Tibial artery (tissue), 4 donors: ENCODE measurements at regions not wholly inside any gene's neighbourhood (a gene's known extent, or its start where the extent isn't known, plus 50 kb on each side); places are given as distances from the start of the nearest gene placed in this dataset.
"Not testable (repeated sequence)": the region's sequence is repeated elsewhere in the genome, so short reads cannot be mapped to it uniquely, and the experiment has no call there.

ENCODE experiments used
- DNase-seq, 2 donors: peaks; one replicate each; pipeline ENCODE4 v3.0.0-alpha.2; 2019
- H3K27ac ChIP-seq, 2 donors: fragments of 200-600 bp; sonication (generic) in 1 of 2; 1 replicate in 1 of 2; 2 replicates in 1 of 2; pipeline ENCODE4 v1.5.1; 2018 to 2019; ENCODE audit warnings: mild to moderate bottlenecking in 1 of 2
- H3K27me3 ChIP-seq, 2 donors: fragments of 200-600 bp; sonication (generic) in 1 of 2; one replicate each; pipeline versions ENCODE4 v1.5.1 to v1.6.0; 2016 to 2019
- H3K36me3 ChIP-seq, 3 donors: fragments of 200-600 bp; sonication (generic) in 2 of 3; one replicate each; pipeline ENCODE4 v1.5.1; 2016 to 2019; ENCODE audit warnings: mild to moderate bottlenecking in 2 of 3
- H3K4me1 ChIP-seq, 4 donors: fragments of 200-600 bp; sonication (generic) in 2 of 4; 1 replicate in 3 of 4; 2 replicates in 1 of 4; pipeline ENCODE4 v1.5.1; 2016 to 2019
- H3K4me3 ChIP-seq, 2 donors: fragments of 200-600 bp; sonication (generic) in 1 of 2; 1 replicate in 1 of 2; 2 replicates in 1 of 2; pipeline ENCODE4 v1.5.1; 2018 to 2019; ENCODE audit warnings: mild to moderate bottlenecking in 2 of 2
- H3K9me3 ChIP-seq, 3 donors: fragments of 200-600 bp; sonication (generic) in 1 of 3; one replicate each; pipeline ENCODE4 v1.5.1; 2016 to 2019
- intact Hi-C: fragments of 100-400 bp; cut with DNase I; formaldehyde crosslinking; loops from one replicate; pipeline ENCODE4 v1.15.0; 2023; ENCODE audit warnings: low total_unique reads
- TF ChIP-seq, protein P1 (sequence below), 2 experiments: fragments of 200-600 bp in 1 of 2; fragments of 450-650 bp in 1 of 2; IDR thresholded peaks; one replicate each; pipeline ENCODE4 v1.5.1; 2017 to 2019; ENCODE audit warnings: antibody characterized with exemption in 2 of 2, mild to moderate bottlenecking in 1 of 2, moderate library complexity in 1 of 2

DNA sequence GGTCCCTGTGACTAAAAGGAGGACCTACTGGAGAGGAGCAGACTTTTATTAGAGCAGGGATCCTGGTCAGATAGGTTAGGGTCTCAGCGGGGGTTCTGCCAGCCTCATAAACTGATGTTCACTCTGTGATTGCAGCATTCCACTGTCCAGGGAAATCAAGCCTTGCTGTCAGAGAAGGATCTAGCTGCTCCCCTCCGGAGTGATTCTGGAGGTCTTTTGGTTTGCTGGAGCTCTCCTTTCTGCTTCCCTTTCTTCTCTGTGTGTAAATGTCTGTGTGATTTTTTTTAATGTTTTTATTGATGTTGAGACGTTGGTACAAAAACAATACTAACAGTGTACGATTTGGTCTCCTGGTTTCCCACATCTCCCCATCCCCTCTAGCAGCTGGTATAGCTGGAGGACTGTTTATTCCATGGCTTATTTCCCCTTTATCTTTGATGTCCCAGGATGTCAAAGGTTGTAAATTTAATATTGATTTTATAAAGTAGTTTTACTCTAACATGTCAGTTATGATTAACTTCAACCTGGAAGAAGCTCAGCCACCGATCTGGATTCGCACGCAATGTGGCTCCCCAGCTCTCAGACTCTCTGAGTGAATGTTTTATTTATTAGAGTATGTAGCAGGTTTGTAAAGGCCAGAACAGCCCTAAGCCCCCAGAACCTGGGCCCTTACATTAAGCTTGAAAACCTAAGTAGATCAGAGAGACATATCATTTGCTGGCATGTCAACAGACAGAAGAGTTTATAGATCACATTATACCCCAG is 202.3 kb upstream of the G2E3 start:
- intact Hi-C loops: no loop called here

DNA sequence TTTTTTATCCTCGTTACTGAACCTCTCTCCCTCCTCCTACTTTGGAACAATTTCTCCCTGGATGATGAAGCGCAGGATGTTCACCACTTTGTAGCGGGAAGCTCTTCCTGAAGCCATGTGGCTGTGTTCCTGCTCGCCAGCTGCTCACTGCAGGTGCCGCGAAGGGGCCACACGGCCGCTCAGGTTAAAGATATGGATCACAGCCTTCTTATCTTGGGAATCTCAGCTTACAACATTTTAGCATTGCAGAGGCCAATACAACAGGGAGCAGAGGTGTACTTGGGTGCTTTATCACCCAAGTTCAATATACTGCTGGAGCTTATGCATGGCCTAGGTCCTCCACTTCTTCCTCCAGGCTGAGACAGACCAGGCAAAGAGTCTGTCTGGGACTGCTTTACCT is 201.2 kb upstream of the G2E3 start:
- no peak overlapping the region for H3K27ac ChIP-seq
- DNase-seq: no peak
- no peak overlapping the region for H3K4me3 ChIP-seq
- intact Hi-C loops: no loop called here
- no peaks in the 10 kb centered on the region for H3K4me1 ChIP-seq
- no peaks in the 10 kb centered on the region for H3K36me3 ChIP-seq
- TF ChIP-seq, protein P1, sequence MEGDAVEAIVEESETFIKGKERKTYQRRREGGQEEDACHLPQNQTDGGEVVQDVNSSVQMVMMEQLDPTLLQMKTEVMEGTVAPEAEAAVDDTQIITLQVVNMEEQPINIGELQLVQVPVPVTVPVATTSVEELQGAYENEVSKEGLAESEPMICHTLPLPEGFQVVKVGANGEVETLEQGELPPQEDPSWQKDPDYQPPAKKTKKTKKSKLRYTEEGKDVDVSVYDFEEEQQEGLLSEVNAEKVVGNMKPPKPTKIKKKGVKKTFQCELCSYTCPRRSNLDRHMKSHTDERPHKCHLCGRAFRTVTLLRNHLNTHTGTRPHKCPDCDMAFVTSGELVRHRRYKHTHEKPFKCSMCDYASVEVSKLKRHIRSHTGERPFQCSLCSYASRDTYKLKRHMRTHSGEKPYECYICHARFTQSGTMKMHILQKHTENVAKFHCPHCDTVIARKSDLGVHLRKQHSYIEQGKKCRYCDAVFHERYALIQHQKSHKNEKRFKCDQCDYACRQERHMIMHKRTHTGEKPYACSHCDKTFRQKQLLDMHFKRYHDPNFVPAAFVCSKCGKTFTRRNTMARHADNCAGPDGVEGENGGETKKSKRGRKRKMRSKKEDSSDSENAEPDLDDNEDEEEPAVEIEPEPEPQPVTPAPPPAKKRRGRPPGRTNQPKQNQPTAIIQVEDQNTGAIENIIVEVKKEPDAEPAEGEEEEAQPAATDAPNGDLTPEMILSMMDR (IDR thresholded peaks at IDR 0.05): no peak
- H3K9me3 ChIP-seq: no peaks in the 10 kb centered on the region
- no peaks in the 10 kb centered on the region for H3K27me3 ChIP-seq

More for the DNA sequence above, 202.3 kb upstream of the G2E3 start:
- no peak overlapping the region for H3K27ac ChIP-seq
- H3K9me3 ChIP-seq: no peaks in the 10 kb centered on the region
- no peak for DNase-seq
- no peaks in the 10 kb centered on the region for H3K4me1 ChIP-seq
- TF ChIP-seq, protein P1 (IDR thresholded peaks at IDR 0.05): no peak
- no peaks in the 10 kb centered on the region for H3K36me3 ChIP-seq
- H3K27me3 ChIP-seq: no peaks in the 10 kb centered on the region
- no peak overlapping the region for H3K4me3 ChIP-seq

DNA sequence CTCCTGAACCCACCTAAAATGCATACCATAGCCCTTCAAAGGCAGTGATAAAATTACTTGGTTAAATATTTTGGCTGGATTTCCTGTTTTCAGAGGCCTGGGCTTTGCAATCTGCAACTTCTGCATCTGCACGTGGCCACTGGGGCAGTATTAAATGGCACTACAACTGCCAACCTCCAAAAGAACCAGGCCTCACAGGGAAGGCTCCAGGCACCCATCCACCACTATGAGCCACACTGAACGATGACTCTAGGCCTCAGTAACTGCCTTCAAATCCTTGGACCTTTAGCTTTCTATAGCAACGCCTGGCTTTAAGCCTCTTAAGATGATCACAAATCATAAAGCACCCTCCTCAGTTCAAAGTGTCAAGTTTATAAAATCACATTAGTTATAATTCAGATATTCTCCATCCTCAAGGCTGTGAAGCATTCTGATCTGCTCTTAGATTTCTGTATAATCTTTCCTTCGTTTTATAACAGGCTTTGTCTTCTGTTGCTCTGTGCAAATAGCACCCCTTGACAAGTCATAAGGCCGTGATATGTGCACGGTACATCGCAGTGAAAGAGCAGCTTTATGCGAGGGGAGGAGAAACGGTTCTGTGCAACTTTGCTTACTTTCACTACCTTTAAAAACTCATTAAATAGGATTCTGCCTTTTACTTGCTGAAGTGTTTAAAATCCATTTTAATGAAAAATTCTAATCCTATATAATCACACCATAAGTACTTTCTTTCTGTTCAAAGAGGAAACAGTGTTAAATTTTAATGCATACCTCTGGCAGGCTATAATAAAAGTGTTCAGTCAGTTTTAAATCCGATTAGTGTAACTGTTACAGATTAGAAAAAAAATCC is 196.4 kb upstream of the G2E3 start:
- Histone ChIP-seq H3K27me3 (no peaks in the 10 kb centered on the region), H3K4me1 (no peaks in the 10 kb centered on the region), H3K36me3 (no peaks in the 10 kb centered on the region), H3K27ac (no peak overlapping the region), H3K4me3 (no peak overlapping the region), H3K9me3 (no peaks in the 10 kb centered on the region)
- DNase-seq: no peak
- TF ChIP-seq, protein P1 (IDR thresholded peaks at IDR 0.05): no peak
- intact Hi-C loops: no loop called here

DNA sequence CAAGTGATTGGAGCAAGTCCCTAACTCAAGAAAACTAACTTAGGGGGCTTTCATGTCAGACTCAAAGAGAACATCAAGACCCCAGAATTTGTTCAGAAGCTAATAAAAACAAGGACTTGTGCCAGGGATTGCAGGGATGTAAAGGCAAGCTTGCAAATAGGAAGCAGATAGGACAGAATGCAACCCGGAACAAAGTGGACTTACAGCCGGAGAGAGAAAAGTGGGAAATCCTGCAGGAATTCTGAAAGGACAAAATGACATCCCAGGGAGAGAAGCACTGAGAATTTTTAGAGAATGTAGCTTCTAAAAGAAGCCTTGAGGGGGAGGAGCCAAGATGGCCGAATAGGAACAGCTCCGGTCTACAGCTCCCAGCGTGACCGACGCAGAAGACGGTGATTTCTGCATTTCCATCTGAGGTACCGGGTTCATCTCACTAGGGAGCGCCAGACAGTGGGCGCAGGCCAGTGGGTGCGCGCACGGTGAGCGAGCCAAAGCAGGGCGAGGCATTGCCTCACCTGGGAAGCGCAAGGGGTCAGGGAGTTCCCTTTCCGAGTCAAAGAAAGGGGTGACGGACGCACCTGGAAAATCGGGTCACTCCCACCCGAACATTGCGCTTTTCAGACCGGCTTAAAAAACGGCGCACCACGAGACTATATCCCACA is 195.6 kb upstream of the G2E3 start:
- intact Hi-C loops, H3K27ac ChIP-seq, DNase-seq, H3K36me3 ChIP-seq, H3K4me3 ChIP-seq, H3K27me3 ChIP-seq, H3K4me1 ChIP-seq, H3K9me3 ChIP-seq: not testable (repeated sequence)

DNA sequence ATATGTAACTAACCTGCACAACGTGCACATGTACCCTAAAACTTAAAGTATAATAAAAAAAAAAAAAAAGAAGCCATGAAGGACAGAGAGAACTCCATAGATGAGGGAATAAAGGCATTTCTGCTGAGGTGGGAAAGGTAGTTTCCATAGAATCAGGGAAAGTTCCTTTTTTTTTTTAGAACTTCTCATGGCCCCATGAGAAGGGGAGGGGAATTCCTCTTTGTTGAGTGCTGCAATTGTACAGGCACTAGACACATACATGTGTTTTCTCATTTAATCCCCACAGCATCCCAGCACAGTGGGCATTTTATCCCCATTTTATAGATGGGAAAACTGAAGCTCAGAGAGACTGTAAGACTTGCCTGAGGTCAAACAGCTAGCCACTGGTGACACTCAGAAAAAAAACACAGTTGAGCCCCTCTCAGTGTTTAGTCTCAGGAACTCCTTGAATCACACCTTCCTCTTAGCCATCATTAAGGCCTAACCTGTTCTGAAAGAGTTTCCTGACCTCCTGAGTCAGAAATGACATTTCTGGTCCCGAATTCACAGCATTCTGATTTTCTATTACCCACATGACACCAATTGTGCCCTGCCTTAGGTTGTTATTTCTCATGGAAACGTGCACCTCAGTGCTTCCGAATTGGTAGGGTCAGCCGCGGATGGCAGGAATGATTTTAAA is 189.3 kb upstream of the G2E3 start:
- TF ChIP-seq, protein P1 (IDR thresholded peaks at IDR 0.05): no peak
- Histone ChIP-seq H3K4me3 (no peak overlapping the region), H3K9me3 (no peaks in the 10 kb centered on the region), H3K27ac (no peak overlapping the region), H3K4me1 (no peaks in the 10 kb centered on the region), H3K36me3 (no peaks in the 10 kb centered on the region), H3K27me3 (no peaks in the 10 kb centered on the region)
- intact Hi-C loops: no loop called here
- no peak for DNase-seq
